IPS-18a (cell line): ENCODE measurements at regions not wholly inside any gene's neighbourhood (a gene's known extent, or its start where the extent isn't known, plus 50 kb on each side); places are given as distances from the start of the nearest gene placed in this dataset.

Source experiments
- H3K27ac ChIP-seq: one replicate; pipeline ENCODE4 v1.5.1; 2013; ENCODE audit warnings: low read length
- H3K27me3 ChIP-seq: one replicate; pipeline ENCODE4 v1.6.1; 2013; ENCODE audit warnings: mild to moderate bottlenecking, low read length; ENCODE audit not compliant: control insufficient read depth, insufficient read depth
- H3K36me3 ChIP-seq: one replicate; pipeline ENCODE4 v1.6.1; 2013; ENCODE audit warnings: low read depth, low read length; ENCODE audit not compliant: control insufficient read depth
- H3K4me1 ChIP-seq: one replicate; pipeline ENCODE4 v1.6.1; 2013; ENCODE audit warnings: low read depth, low read length; ENCODE audit not compliant: control insufficient read depth
- H3K4me3 ChIP-seq: one replicate; pipeline ENCODE4 v1.5.1; 2013; ENCODE audit warnings: low read length
- H3K9ac ChIP-seq: one replicate; pipeline ENCODE4 v1.6.1; 2013; ENCODE audit warnings: mild to moderate bottlenecking, low read length, moderate library complexity
- H3K9me3 ChIP-seq: one replicate; pipeline ENCODE4 v1.6.1; 2013; ENCODE audit warnings: low read depth, low read length; ENCODE audit not compliant: control insufficient read depth

DNA sequence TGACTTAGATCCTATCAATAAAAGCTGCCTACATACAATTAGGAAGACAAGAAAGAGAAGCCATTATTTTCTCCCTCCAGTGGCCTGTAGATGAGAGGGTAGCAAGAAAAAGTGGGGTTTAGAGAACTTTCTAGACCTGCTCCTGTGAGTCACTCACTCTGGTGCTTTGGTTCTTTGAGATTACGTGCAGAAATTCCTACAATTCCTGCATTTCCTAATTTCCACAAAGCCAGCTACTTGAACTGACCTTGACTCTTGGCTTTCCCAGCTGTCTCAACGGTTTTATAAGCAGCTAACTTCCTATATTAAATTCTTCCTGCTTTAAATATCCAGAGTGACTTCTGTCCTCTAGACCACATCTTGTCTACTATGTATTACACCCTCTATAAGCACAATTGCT is 899.5 kb upstream of the KLHL29 start:
- Histone ChIP-seq H3K27me3 (no peaks in the 10 kb centered on the region), H3K9me3 (no peaks in the 10 kb centered on the region), H3K36me3 (no peaks in the 10 kb centered on the region), H3K9ac (no peak overlapping the region), H3K27ac (no peak overlapping the region), H3K4me3 (no peak overlapping the region), H3K4me1 (no peaks in the 10 kb centered on the region)

- Histone ChIP-seq H3K9ac (no peak overlapping the region), H3K4me1 (no peaks in the 10 kb centered on the region), H3K4me3 (no peak overlapping the region), H3K36me3 (no peaks in the 10 kb centered on the region), H3K27ac (no peak overlapping the region), H3K27me3 (no peaks in the 10 kb centered on the region), H3K9me3 (no peaks in the 10 kb centered on the region)
Measured at GRCh38 chr2:22486343-22486742, 898.6 kb upstream of the KLHL29 start.

- H3K4me3 ChIP-seq: no peak overlapping the region
- H3K9me3 ChIP-seq: no peaks in the 10 kb centered on the region
- H3K36me3 ChIP-seq: no peaks in the 10 kb centered on the region
- no peaks in the 10 kb centered on the region for H3K4me1 ChIP-seq
- H3K9ac ChIP-seq: no peak overlapping the region
- H3K27ac ChIP-seq: no peak overlapping the region
- H3K27me3 ChIP-seq: no peaks in the 10 kb centered on the region
Measured at GRCh38 chr2:22487036-22487435, 897.9 kb upstream of the KLHL29 start.

DNA sequence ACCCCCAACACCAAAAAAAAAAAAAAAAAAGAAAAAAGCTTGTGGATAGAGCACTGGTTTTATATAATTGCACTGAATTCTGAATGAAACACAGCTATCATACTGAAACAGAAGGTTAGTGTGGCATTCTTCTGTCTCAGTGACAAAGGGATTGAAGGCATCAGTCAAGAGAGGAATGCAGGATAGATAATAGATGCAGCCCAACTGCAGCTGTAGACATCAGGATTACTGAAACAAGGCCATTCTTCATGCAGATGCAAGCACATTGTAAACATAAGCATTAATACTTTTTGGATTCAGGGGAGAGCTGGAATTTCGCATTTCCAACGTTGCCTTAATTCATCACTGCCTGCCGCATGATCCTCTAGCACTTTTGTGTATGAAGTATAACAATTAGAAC is 897.4 kb upstream of the KLHL29 start:
- H3K4me3 ChIP-seq: no peak overlapping the region
- no peak overlapping the region for H3K9ac ChIP-seq
- no peaks in the 10 kb centered on the region for H3K27me3 ChIP-seq
- H3K27ac ChIP-seq: no peak overlapping the region
- H3K4me1 ChIP-seq: no peaks in the 10 kb centered on the region
- H3K36me3 ChIP-seq: no peaks in the 10 kb centered on the region
- no peaks in the 10 kb centered on the region for H3K9me3 ChIP-seq

DNA sequence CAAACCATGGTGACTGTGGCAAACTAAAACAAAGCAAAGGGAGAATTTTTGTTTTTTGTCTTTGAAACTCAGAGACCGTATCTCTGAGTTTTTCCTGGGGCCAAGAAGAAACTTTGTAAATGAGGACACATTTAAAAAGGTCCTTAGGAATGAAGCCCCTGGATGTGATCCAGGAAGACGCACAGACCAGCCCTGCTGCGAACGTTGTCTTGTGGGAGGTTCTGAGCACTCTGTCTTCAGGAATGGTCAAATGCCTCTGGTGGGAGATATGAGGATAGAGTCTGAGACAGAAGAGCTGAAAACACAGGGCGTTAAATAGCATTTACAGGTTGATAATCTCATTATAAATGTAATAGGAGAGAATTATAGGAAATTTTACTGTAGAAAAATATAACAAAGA is 893.5 kb upstream of the KLHL29 start:
- Histone ChIP-seq H3K27me3 (no peaks in the 10 kb centered on the region), H3K4me1 (no peaks in the 10 kb centered on the region)

GRCh38 chr2:22494156-22494555 is 890.8 kb upstream of the KLHL29 start:
- no peaks in the 10 kb centered on the region for H3K27me3 ChIP-seq
- H3K4me1 ChIP-seq: no peaks in the 10 kb centered on the region
- H3K4me3 ChIP-seq: no peak overlapping the region
- no peaks in the 10 kb centered on the region for H3K9me3 ChIP-seq
- H3K36me3 ChIP-seq: no peaks in the 10 kb centered on the region
- no peak overlapping the region for H3K27ac ChIP-seq
- H3K9ac ChIP-seq: no peak overlapping the region

More for the DNA sequence above, 893.5 kb upstream of the KLHL29 start:
- H3K27ac ChIP-seq: no peak overlapping the region
- no peaks in the 10 kb centered on the region for H3K36me3 ChIP-seq
- H3K9ac ChIP-seq: no peak overlapping the region
- H3K9me3 ChIP-seq: no peaks in the 10 kb centered on the region
- no peak overlapping the region for H3K4me3 ChIP-seq

DNA sequence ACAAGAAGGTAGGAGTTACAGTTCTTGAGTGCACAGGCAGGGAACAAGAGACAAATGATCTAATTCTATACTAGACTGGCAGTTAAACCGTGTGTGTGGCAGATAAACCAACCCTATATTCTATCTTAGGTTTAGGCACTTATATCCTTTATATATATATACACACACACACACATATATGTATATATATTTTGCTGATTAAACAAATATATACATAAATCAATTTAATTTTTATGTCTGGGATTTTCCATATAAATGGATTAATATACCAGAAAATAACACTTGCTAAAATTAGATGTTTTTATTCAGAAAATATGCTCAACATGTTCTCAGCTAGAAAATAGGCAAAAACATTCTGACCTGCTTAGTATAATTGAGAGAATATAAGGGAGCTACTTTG is 887.9 kb upstream of the KLHL29 start:
- H3K9ac ChIP-seq: no peak overlapping the region
- H3K27ac ChIP-seq: no peak overlapping the region
- no peaks in the 10 kb centered on the region for H3K4me1 ChIP-seq
- no peaks in the 10 kb centered on the region for H3K36me3 ChIP-seq
- H3K9me3 ChIP-seq: no peaks in the 10 kb centered on the region
- H3K27me3 ChIP-seq: no peaks in the 10 kb centered on the region
- no peak overlapping the region for H3K4me3 ChIP-seq

- Histone ChIP-seq H3K4me1 (no peaks in the 10 kb centered on the region), H3K9ac (no peak overlapping the region), H3K4me3 (no peak overlapping the region), H3K27me3 (no peaks in the 10 kb centered on the region), H3K27ac (no peak overlapping the region), H3K9me3 (no peaks in the 10 kb centered on the region), H3K36me3 (no peaks in the 10 kb centered on the region)
Measured at GRCh38 chr2:22497789-22498188, 887.2 kb upstream of the KLHL29 start.

DNA sequence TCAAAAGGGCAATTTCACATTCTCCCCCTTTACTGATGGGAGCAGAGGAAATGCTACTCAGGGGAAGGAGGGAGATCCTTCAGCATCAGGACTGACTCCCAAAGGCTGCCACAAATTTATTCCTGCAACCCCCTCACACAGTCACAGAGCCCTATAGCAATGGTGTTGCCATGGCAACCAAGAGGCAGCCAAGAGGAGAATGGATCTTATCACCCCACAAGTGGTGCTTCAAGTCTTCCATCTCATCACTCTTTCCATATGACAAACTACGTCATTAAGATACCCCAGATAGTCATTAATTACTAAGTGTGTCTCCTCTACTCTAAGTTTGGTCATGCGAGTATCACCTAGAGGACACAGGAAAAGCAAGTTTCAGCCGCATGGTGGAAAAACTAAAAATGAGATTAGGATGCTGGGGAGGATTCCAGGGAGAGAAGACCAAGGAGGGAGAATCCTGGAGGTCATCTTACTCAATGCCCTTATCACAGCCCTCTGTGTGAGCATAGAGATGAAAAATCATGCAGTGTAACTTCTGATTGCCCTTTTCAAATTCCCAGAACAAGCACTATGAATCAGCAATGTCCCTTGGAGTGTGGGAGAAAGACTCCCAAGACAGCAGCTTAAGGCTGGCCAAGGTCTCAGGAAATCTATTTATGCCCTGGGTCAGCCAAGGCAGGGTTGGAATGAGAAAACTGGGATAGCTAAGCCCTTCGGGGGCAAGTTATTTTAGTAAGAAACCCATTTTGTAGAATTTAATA is 885.7 kb upstream of the KLHL29 start:
- Histone ChIP-seq H3K4me1 (no peaks in the 10 kb centered on the region), H3K27me3 (no peaks in the 10 kb centered on the region), H3K36me3 (no peaks in the 10 kb centered on the region), H3K9ac (no peak overlapping the region), H3K9me3 (no peaks in the 10 kb centered on the region), H3K27ac (no peak overlapping the region), H3K4me3 (no peak overlapping the region)

GRCh38 chr2:22500555-22500935 is 884.4 kb upstream of the KLHL29 start:
- no peak overlapping the region for H3K27ac ChIP-seq
- H3K9me3 ChIP-seq: no peaks in the 10 kb centered on the region
- H3K36me3 ChIP-seq: no peaks in the 10 kb centered on the region
- H3K27me3 ChIP-seq: no peaks in the 10 kb centered on the region
- H3K4me1 ChIP-seq: no peaks in the 10 kb centered on the region
- no peak overlapping the region for H3K4me3 ChIP-seq
- no peak overlapping the region for H3K9ac ChIP-seq

DNA sequence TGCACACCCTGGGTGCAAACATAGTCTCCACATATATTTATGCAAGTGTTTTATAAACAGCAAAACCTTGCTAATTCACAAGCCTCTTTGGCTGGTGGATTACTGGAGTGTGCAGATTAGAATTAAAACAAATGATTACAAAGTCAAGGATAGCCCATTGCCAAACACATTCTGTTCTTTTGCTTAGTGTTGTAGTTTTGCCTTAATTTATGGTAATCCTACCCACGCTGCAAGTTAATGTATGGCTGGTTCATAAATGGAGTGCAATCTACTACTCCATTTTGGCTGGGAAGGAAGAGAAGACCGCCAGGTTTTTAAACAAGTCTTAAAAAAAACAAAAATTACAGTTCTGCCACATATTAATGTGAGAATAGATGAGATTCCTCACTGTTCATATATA is 883.1 kb upstream of the KLHL29 start:
- Histone ChIP-seq H3K9me3 (no peaks in the 10 kb centered on the region), H3K9ac (no peak overlapping the region), H3K36me3 (no peaks in the 10 kb centered on the region), H3K27me3 (no peaks in the 10 kb centered on the region), H3K4me3 (no peak overlapping the region), H3K4me1 (no peaks in the 10 kb centered on the region), H3K27ac (no peak overlapping the region)

DNA sequence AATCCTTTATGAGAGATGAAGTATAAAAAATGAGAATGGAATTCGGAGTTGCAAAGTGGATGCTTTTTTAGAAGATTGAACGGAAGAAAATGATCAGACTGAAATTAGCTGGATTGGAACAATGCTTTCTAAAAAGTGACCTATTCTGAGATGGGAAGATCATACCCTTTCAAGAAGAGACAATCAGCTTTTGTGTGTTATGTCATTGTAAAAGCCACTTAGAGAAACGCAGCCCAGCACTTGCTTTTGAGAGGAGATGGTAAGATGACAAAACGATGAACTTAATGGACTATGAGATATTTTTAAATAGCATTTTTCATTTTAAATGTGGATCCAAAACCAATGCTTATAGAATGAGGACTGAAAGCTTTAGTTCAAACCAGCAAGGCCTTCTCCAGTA is 871.4 kb upstream of the KLHL29 start:
- H3K9me3 ChIP-seq: no peaks in the 10 kb centered on the region
- no peak overlapping the region for H3K4me3 ChIP-seq
- H3K27ac ChIP-seq: no peak overlapping the region
- peaks cover 6% of the 10 kb centered on the region for H3K4me1 ChIP-seq
- H3K9ac ChIP-seq: no peak overlapping the region
- H3K27me3 ChIP-seq: no peaks in the 10 kb centered on the region
- H3K36me3 ChIP-seq: no peaks in the 10 kb centered on the region
